Hematopoietic multipotent progenitor cell treated with erythropoietin and hydrocortisone succinate and interleukin-3 and kit ligand, for 6 days (in vitro differentiated cells): ENCODE measurements at regions not wholly inside any gene's neighbourhood (a gene's known extent, or its start where the extent isn't known, plus 50 kb on each side); places are given as distances from the start of the nearest gene placed in this dataset.
A peak's percentile ranks its signal among the peaks of the same experiment; 100 is the strongest.

Experiments
- DNase-seq: peaks from one replicate; pipeline ENCODE4 v3.0.0-alpha.2; 2015

- DNase-seq: no peak
These were observed 763.7 kb upstream of the PHF14 start for GRCh38 chr7:10210000-10210399.

- no peak for DNase-seq
These were observed 762.7 kb upstream of the PHF14 start for GRCh38 chr7:10211016-10211415.

- no peak for DNase-seq
These were observed 761.8 kb upstream of the PHF14 start for GRCh38 chr7:10211861-10212260.

GRCh38 chr7:10212649-10213048, 761.0 kb upstream of the PHF14 start:
- DNase-seq: no peak

GRCh38 chr7:10216462-10216861, 757.2 kb upstream of the PHF14 start:
- DNase-seq: no peak

- DNase-seq: no peak
These were observed 752.6 kb upstream of the PHF14 start for GRCh38 chr7:10221084-10221483.

GRCh38 chr7:10222976-10223375, 750.7 kb upstream of the PHF14 start:
- DNase-seq: no peak

- DNase-seq: no peak
These were observed 748.4 kb upstream of the PHF14 start for GRCh38 chr7:10225275-10225674.

- DNase-seq: no peak
These were observed 736.4 kb upstream of the PHF14 start for GRCh38 chr7:10237306-10237705.

GRCh38 chr7:10238641-10239040, 735.0 kb upstream of the PHF14 start:
- no peak for DNase-seq

- no peak for DNase-seq
These were observed 733.9 kb upstream of the PHF14 start for GRCh38 chr7:10239695-10240345.

GRCh38 chr7:10245406-10245805, 728.3 kb upstream of the PHF14 start:
- no peak for DNase-seq

- no peak for DNase-seq
These were observed 716.2 kb upstream of the PHF14 start for GRCh38 chr7:10257438-10257837.

- peak; percentile 4 for DNase-seq
These were observed 706.7 kb upstream of the PHF14 start for GRCh38 chr7:10266976-10267375.

- DNase-seq: no peak
These were observed 705.6 kb upstream of the PHF14 start for GRCh38 chr7:10268034-10268433.

- DNase-seq: no peak
These were observed 690.8 kb upstream of the PHF14 start for GRCh38 chr7:10282909-10283308.

GRCh38 chr7:10284001-10284400, 689.7 kb upstream of the PHF14 start:
- DNase-seq: no peak

- DNase-seq: no peak
These were observed 674.3 kb upstream of the PHF14 start for GRCh38 chr7:10299384-10299783.

- no peak for DNase-seq
These were observed 673.1 kb upstream of the PHF14 start for GRCh38 chr7:10300577-10300976.

GRCh38 chr7:10308276-10308675, 665.4 kb upstream of the PHF14 start:
- no peak for DNase-seq

- DNase-seq: no peak
These were observed 660.7 kb upstream of the PHF14 start for GRCh38 chr7:10312942-10313341.

GRCh38 chr7:10315881-10316280, 657.8 kb upstream of the PHF14 start:
- DNase-seq: no peak

- DNase-seq: no peak
These were observed 657.2 kb upstream of the PHF14 start for GRCh38 chr7:10316488-10316887.

GRCh38 chr7:10325395-10325794, 648.3 kb upstream of the PHF14 start:
- no peak for DNase-seq

GRCh38 chr7:10343108-10343507, 630.6 kb upstream of the PHF14 start:
- DNase-seq: peak; percentile 2

GRCh38 chr7:10346032-10346431, 627.6 kb upstream of the PHF14 start:
- no peak for DNase-seq
